Suprapubic skin (tissue), 4 donors: ENCODE measurements at regions not wholly inside any gene's neighbourhood (a gene's known extent, or its start where the extent isn't known, plus 50 kb on each side); places are given as distances from the start of the nearest gene placed in this dataset.

ENCODE experiments used
- DNase-seq, 2 donors: peaks; one replicate each; pipeline ENCODE4 v3.0.0-alpha.2; 2019; ENCODE audit warnings: low spot score in 2 of 2
- H3K27ac ChIP-seq: fragments of 200-600 bp; sonication (generic); one replicate; pipeline ENCODE4 v1.5.1; 2019
- H3K27me3 ChIP-seq: fragments of 200-600 bp; sonication (generic); one replicate; pipeline ENCODE4 v1.5.1; 2019
- H3K36me3 ChIP-seq: fragments of 200-600 bp; sonication (generic); one replicate; pipeline ENCODE4 v1.5.1; 2019
- H3K4me1 ChIP-seq: fragments of 200-600 bp; sonication (generic); one replicate; pipeline ENCODE4 v1.5.1; 2019
- H3K4me3 ChIP-seq: fragments of 200-600 bp; sonication (generic); one replicate; pipeline ENCODE4 v1.5.1; 2019; ENCODE audit warnings: mild to moderate bottlenecking
- H3K9me3 ChIP-seq: fragments of 200-600 bp; sonication (generic); one replicate; pipeline ENCODE4 v1.5.1; 2019
- CTCF ChIP-seq, 2 donors: fragments of 200-600 bp in 1 of 2; fragments of 450-650 bp in 1 of 2; sonication (generic) in 1 of 2; IDR thresholded peaks; one replicate each; pipeline ENCODE4 v1.5.1; 2016 to 2019; ENCODE audit warnings: antibody characterized with exemption in 2 of 2, mild to moderate bottlenecking in 1 of 2, moderate library complexity in 1 of 2
- EP300 ChIP-seq: sonication (generic); formaldehyde crosslinking; IDR thresholded peaks from one replicate; pipeline ENCODE4 v1.6.1; 2017; ENCODE audit warnings: antibody characterized with exemption
- POLR2A ChIP-seq, 2 donors: fragments of 450-650 bp; IDR thresholded peaks; one replicate each; pipeline ENCODE4 v1.6.1; 2017; ENCODE audit warnings: antibody characterized with exemption in 2 of 2, mild to moderate bottlenecking in 2 of 2, moderate library complexity in 2 of 2
- POLR2AphosphoS5 ChIP-seq, 3 donors: sonication (generic); formaldehyde crosslinking; IDR thresholded peaks; one replicate each; pipeline ENCODE4 v1.6.1; 2017; ENCODE audit warnings: antibody characterized with exemption in 3 of 3
- WGBS: methylation state at CpG from one replicate; pipeline ENCODE4 v1.1.5; 2018; 5-methylcytosine and 5-hydroxymethylcytosine counted together

- no peak overlapping the region for H3K27ac ChIP-seq
- no peaks in the 10 kb centered on the region for H3K36me3 ChIP-seq
- DNase-seq, result no peak
- no peaks in the 10 kb centered on the region for H3K27me3 ChIP-seq
- TF ChIP-seq EP300 (no peak), POLR2A (IDR thresholded peaks at IDR 0.05) (no peak), CTCF (IDR thresholded peaks at IDR 0.05) (no peak), POLR2AphosphoS5 (IDR thresholded peaks at IDR 0.05) (no peak)
- no peak overlapping the region for H3K4me3 ChIP-seq
- 45% methylated on average over 5 of the region's 5 CpGs for WGBS
- no peaks in the 10 kb centered on the region for H3K4me1 ChIP-seq
- no peaks in the 10 kb centered on the region for H3K9me3 ChIP-seq
Observed at GRCh38 chr4:31573554-31573953, 853.4 kb downstream of the PCDH7 start.

GRCh38 chr4:31575504-31575903, 855.3 kb downstream of the PCDH7 start:
- no peak overlapping the region for H3K4me3 ChIP-seq
- 83% methylated on average over 2 of the region's 2 CpGs for WGBS
- no peak overlapping the region for H3K27ac ChIP-seq

GRCh38 chr4:31580843-31581242, 860.7 kb downstream of the PCDH7 start:
- no peak for DNase-seq
- Histone ChIP-seq H3K27ac (no peak overlapping the region), H3K36me3 (no peaks in the 10 kb centered on the region), H3K27me3 (no peaks in the 10 kb centered on the region), H3K4me1 (no peaks in the 10 kb centered on the region), H3K4me3 (no peak overlapping the region), H3K9me3 (no peaks in the 10 kb centered on the region)
- WGBS, result 95% methylated on average over 1 of the region's 1 CpG
- TF ChIP-seq POLR2A (IDR thresholded peaks at IDR 0.05), result no peak
- no peak for TF ChIP-seq POLR2AphosphoS5 (IDR thresholded peaks at IDR 0.05)
- TF ChIP-seq EP300, result no peak
- no peak for TF ChIP-seq CTCF (IDR thresholded peaks at IDR 0.05)

More at GRCh38 chr4:31575504-31575903, 855.3 kb downstream of the PCDH7 start:
- Histone ChIP-seq H3K27me3 (no peaks in the 10 kb centered on the region), H3K4me1 (no peaks in the 10 kb centered on the region), H3K9me3 (no peaks in the 10 kb centered on the region), H3K36me3 (no peaks in the 10 kb centered on the region)
- no peak for DNase-seq
- TF ChIP-seq EP300 (no peak), POLR2A (IDR thresholded peaks at IDR 0.05) (no peak), CTCF (IDR thresholded peaks at IDR 0.05) (no peak), POLR2AphosphoS5 (IDR thresholded peaks at IDR 0.05) (no peak)

GRCh38 chr4:31585503-31585902, 865.3 kb downstream of the PCDH7 start:
- Histone ChIP-seq H3K27ac (no peak overlapping the region), H3K4me1 (no peaks in the 10 kb centered on the region), H3K9me3 (no peaks in the 10 kb centered on the region), H3K36me3 (no peaks in the 10 kb centered on the region), H3K4me3 (no peak overlapping the region), H3K27me3 (no peaks in the 10 kb centered on the region)
- TF ChIP-seq POLR2A (IDR thresholded peaks at IDR 0.05) (no peak), CTCF (IDR thresholded peaks at IDR 0.05) (no peak), EP300 (no peak), POLR2AphosphoS5 (IDR thresholded peaks at IDR 0.05) (no peak)
- DNase-seq, result no peak
- 86% methylated on average over 2 of the region's 2 CpGs for WGBS

DNA sequence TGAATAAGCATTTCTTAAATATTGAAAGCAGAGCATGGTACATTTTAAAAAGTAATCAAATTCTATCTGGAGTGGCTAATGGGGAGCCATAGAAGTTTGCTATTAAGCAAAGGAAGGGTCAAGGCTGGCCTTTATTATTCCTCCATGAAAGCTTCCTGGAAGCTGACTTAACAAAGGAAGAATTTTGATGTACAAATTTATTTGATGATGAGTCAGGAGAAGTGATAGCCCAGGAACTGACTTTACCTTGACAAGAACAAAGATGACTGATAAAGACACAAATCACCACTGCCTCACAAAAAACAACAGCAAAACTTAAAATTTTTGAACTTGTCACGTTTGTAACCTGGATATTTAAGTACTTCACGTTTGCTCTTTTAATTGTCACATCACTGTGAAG, 872.1 kb downstream of the PCDH7 start:
- TF ChIP-seq EP300 (no peak), CTCF (IDR thresholded peaks at IDR 0.05) (no peak), POLR2A (IDR thresholded peaks at IDR 0.05) (no peak), POLR2AphosphoS5 (IDR thresholded peaks at IDR 0.05) (no peak)
- 32% methylated on average over 2 of the region's 2 CpGs for WGBS
- DNase-seq, result no peak
- Histone ChIP-seq H3K27me3 (no peaks in the 10 kb centered on the region), H3K4me1 (no peaks in the 10 kb centered on the region), H3K4me3 (no peak overlapping the region), H3K9me3 (no peaks in the 10 kb centered on the region), H3K36me3 (no peaks in the 10 kb centered on the region), H3K27ac (no peak overlapping the region)
